Endothelial cell of umbilical vein (primary cell): ENCODE measurements at regions not wholly inside any gene's neighbourhood (a gene's known extent, or its start where the extent isn't known, plus 50 kb on each side); places are given as distances from the start of the nearest gene placed in this dataset.

ENCODE experiments used
- BruUV-seq: library from RNA; stranded (reverse); fragments of 400-500 nt; replicated peaks from 2 replicates; lab custom pipeline; 2021; lab: Mats Ljungman, UMichigan
- CTCF ChIA-PET: fragments of 300-600, 350-600 bp; sonication (Branson Sonifier 250); formaldehyde crosslinking; loops from one replicate; lab custom pipeline; 2021; ENCODE audit warnings: antibody characterized with exemption, inconsistent platforms; lab: Charles Lee
- POLR2A ChIA-PET: fragments of 300-600, 350-600 bp; sonication (Branson Sonifier 250); formaldehyde crosslinking; loops from one replicate; lab custom pipeline; 2021; ENCODE audit warnings: antibody characterized with exemption, inconsistent platforms; lab: Charles Lee
- DNase-seq: peaks from one replicate; pipeline ENCODE4 v3.0.0-alpha.2; 2011; ENCODE audit warnings: low read depth, low spot score
- FAIRE-seq: peaks from 2 replicates; lab custom pipeline; 2011; peaks lifted over from hg19 to GRCh38; lab: Jason Lieb, UNC
- H2AFZ ChIP-seq: 2 replicates; pipeline ENCODE4 v1.6.0; 2012; ENCODE audit warnings: low read depth, low read length, control low read depth, inconsistent platforms
- H3K27ac ChIP-seq: 2 replicates; pipeline ENCODE4 v1.5.1; 2011; ENCODE audit warnings: low read depth, mild to moderate bottlenecking, control low read depth, low read length, moderate library complexity; ENCODE audit not compliant: insufficient read depth
- H3K27me3 ChIP-seq, 2 experiments: 2 replicates each; pipeline versions ENCODE4 v1.6.0 to v1.6.1; 2011; ENCODE audit warnings: low read length in 2 of 2, mixed read lengths in 1 of 2; ENCODE audit not compliant: control insufficient read depth in 2 of 2, insufficient read depth in 2 of 2
- H3K36me3 ChIP-seq, 2 experiments: 2 replicates in 1 of 2; 3 replicates in 1 of 2; pipeline ENCODE4 v1.5.1; 2011; ENCODE audit warnings: low read length in 2 of 2, mild to moderate bottlenecking in 1 of 2, moderate library complexity in 1 of 2; ENCODE audit not compliant: control insufficient read depth in 2 of 2, insufficient read depth in 2 of 2; ENCODE audit errors: extremely low read depth in 1 of 2
- H3K4me1 ChIP-seq: 3 replicates; pipeline ENCODE4 v1.5.1; 2011; ENCODE audit warnings: mild to moderate bottlenecking, low read length; ENCODE audit not compliant: control insufficient read depth, insufficient read depth; ENCODE audit errors: extremely low read depth
- H3K4me2 ChIP-seq: 2 replicates; pipeline ENCODE4 v1.6.1; 2011; ENCODE audit warnings: low read length, control low read depth, mixed read lengths; ENCODE audit not compliant: insufficient read depth
- H3K4me3 ChIP-seq, 3 experiments: fragments of 200-600 bp in 1 of 3; sonication (generic), shearing (Covaris generic) in 1 of 3; replicated peaks in 1 of 3; 2 replicates each; pipeline ENCODE4 v1.5.1; 2011 to 2016; ENCODE audit warnings: control low read depth in 3 of 3, low read length in 3 of 3, mild to moderate bottlenecking in 2 of 3, inconsistent platforms in 1 of 3, low read depth in 1 of 3, moderate library complexity in 1 of 3; ENCODE audit not compliant: insufficient read depth in 1 of 3
- H3K79me2 ChIP-seq: 2 replicates; pipeline ENCODE4 v1.6.0; 2012; ENCODE audit warnings: low read length, inconsistent platforms; ENCODE audit not compliant: control insufficient read depth, insufficient read depth
- H3K9ac ChIP-seq: replicated peaks from 2 replicates; pipeline ENCODE3; 2011; ENCODE audit warnings: low read length, control low read depth; ENCODE audit not compliant: insufficient read depth; ENCODE audit errors: extremely low read depth
- H3K9me1 ChIP-seq: replicated peaks from 3 replicates; pipeline ENCODE4 v1.6.0; 2011; ENCODE audit warnings: mild to moderate bottlenecking, low read length; ENCODE audit not compliant: control insufficient read depth, insufficient read depth; ENCODE audit errors: extremely low read depth
- H3K9me3 ChIP-seq: replicated peaks from 2 replicates; pipeline ENCODE4 v1.5.1; 2012; ENCODE audit warnings: low read length, inconsistent platforms; ENCODE audit not compliant: control insufficient read depth, insufficient read depth
- H4K20me1 ChIP-seq: replicated peaks from 2 replicates; pipeline ENCODE3; 2011; ENCODE audit warnings: mild to moderate bottlenecking, low read length; ENCODE audit not compliant: control insufficient read depth, insufficient read depth; ENCODE audit errors: extremely low read depth
- EZH2 ChIP-seq: IDR thresholded peaks from 2 replicates; pipeline ENCODE4 v1.6.1; 2012; ENCODE audit warnings: borderline replicate concordance, low read depth, mild to moderate bottlenecking, moderate library complexity, low read length, inconsistent platforms; ENCODE audit not compliant: severe bottlenecking
- FOS ChIP-seq: IDR thresholded peaks from 2 replicates; pipeline ENCODE4 v1.6.1; 2011; ENCODE audit warnings: mild to moderate bottlenecking, low read length, moderate library complexity, borderline replicate concordance; ENCODE audit not compliant: insufficient read depth
- GATA2 ChIP-seq: IDR thresholded peaks from 2 replicates; pipeline ENCODE4 v1.7.0; 2011; ENCODE audit warnings: low read depth, mild to moderate bottlenecking, moderate library complexity, mixed read lengths, low read length; ENCODE audit not compliant: insufficient read length, insufficient read depth
- JUN ChIP-seq: IDR thresholded peaks from 2 replicates; pipeline ENCODE4 v1.6.1; 2011; ENCODE audit warnings: borderline replicate concordance, low read depth; ENCODE audit not compliant: insufficient read length, insufficient read depth
- MYC ChIP-seq: IDR thresholded peaks from one replicate; pipeline ENCODE4 v1.6.1; 2011; ENCODE audit warnings: mild to moderate bottlenecking, low read depth, low read length
- POLR2A ChIP-seq: IDR thresholded peaks from 2 replicates; pipeline ENCODE4 v1.6.1; 2012; ENCODE audit warnings: low read depth, mild to moderate bottlenecking, control low read depth, low read length
- POLR2AphosphoS5 ChIP-seq: IDR thresholded peaks from 2 replicates; pipeline ENCODE4 v1.6.1; 2012; ENCODE audit warnings: low read depth, mild to moderate bottlenecking, control low read depth, low read length, moderate library complexity; ENCODE audit not compliant: insufficient read depth
- dilution Hi-C: fragments of 300-500 bp; cut with MboI; formaldehyde crosslinking; loops from one replicate; pipeline ENCODE4 v1.15.0; 2019; ENCODE audit warnings: low sequenced_read_pairs; ENCODE audit not compliant: extremely low pct_ligation_motif_present
- intact Hi-C: fragments of 100-400 bp; cut with micrococcal nuclease; formaldehyde crosslinking; loops from one replicate; pipeline ENCODE4 v1.10.0; 2022
- TF ChIP-seq, protein P1 (sequence below): IDR thresholded peaks from 2 replicates; pipeline ENCODE4 v1.6.1; 2011; ENCODE audit not compliant: insufficient read depth, insufficient read length
- TF ChIP-seq, protein P2 (sequence below), 2 donors: IDR thresholded peaks; 1 replicate in 1 of 2; 2 replicates in 1 of 2; pipeline ENCODE4 v1.5.1; 2011; ENCODE audit warnings: low read length in 2 of 2, mild to moderate bottlenecking in 2 of 2, moderate library complexity in 2 of 2, control low read depth in 1 of 2, inconsistent platforms in 1 of 2, low read depth in 1 of 2; ENCODE audit not compliant: insufficient read depth in 1 of 2; ENCODE audit errors: extremely low read depth in 1 of 2

DNA sequence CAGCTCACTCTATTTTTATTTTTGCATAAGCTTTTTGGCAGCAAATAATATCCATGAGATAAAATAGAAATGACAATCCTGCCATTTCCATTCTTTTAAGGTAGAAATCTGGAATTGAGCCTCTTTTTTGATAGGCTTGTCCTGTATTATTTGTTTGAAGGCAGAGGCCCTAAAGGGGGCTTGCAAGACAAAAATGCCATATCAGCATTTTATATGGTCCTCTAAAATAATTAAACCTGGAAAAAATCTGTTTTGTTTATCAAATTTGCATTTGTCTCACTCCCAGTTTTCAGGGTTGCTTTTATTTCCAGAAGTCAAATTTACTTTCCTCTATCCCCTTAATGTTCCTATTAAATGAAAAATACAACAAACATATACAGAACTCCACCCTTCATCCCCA, 134.9 kb upstream of the GAP43 start:
- CTCF ChIA-PET = no interaction called here
- TF ChIP-seq, protein P1, sequence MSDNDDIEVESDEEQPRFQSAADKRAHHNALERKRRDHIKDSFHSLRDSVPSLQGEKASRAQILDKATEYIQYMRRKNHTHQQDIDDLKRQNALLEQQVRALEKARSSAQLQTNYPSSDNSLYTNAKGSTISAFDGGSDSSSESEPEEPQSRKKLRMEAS = no peak
- TF ChIP-seq, protein P2, sequence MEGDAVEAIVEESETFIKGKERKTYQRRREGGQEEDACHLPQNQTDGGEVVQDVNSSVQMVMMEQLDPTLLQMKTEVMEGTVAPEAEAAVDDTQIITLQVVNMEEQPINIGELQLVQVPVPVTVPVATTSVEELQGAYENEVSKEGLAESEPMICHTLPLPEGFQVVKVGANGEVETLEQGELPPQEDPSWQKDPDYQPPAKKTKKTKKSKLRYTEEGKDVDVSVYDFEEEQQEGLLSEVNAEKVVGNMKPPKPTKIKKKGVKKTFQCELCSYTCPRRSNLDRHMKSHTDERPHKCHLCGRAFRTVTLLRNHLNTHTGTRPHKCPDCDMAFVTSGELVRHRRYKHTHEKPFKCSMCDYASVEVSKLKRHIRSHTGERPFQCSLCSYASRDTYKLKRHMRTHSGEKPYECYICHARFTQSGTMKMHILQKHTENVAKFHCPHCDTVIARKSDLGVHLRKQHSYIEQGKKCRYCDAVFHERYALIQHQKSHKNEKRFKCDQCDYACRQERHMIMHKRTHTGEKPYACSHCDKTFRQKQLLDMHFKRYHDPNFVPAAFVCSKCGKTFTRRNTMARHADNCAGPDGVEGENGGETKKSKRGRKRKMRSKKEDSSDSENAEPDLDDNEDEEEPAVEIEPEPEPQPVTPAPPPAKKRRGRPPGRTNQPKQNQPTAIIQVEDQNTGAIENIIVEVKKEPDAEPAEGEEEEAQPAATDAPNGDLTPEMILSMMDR (IDR thresholded peaks at IDR 0.05; ENCODE audit: extremely low read depth in 1 of 2, insufficient read depth in 1 of 2, low read depth in 1 of 2, low read length in 2 of 2) = no peak
- TF ChIP-seq MYC (no peak), FOS (no peak), POLR2A (no peak), POLR2AphosphoS5 (no peak), JUN (no peak), EZH2 (no peak), GATA2 (no peak)
- peaks cover 4 to 13% of the 10 kb centered on the region in 2 experiments for H3K27me3 ChIP-seq
- DNase-seq (no peak), FAIRE-seq (no peak)
- BruUV-seq = no TSS peak
- POLR2A ChIA-PET = no interaction called here
- no peaks in the 10 kb centered on the region for H4K20me1 ChIP-seq
- dilution Hi-C loops (no loop called here), intact Hi-C loops (no loop called here)
- H3K36me3 ChIP-seq = no peaks in the 10 kb centered on the region
- no peaks in the 10 kb centered on the region for H3K79me2 ChIP-seq
- no peak overlapping the region for H3K27ac ChIP-seq
- no peaks in the 10 kb centered on the region for H3K9me3 ChIP-seq
- no peak overlapping the region for H3K4me2 ChIP-seq
- no peak overlapping the region for H3K9ac ChIP-seq
- no peak overlapping the region for H2AFZ ChIP-seq
- H3K9me1 ChIP-seq = no peaks in the 10 kb centered on the region
- no peak overlapping the region for H3K4me3 ChIP-seq
- no peaks in the 10 kb centered on the region for H3K4me1 ChIP-seq
